ENCODE measurements at regions not wholly inside any gene's neighbourhood (a gene's known extent, or its start where the extent isn't known, plus 50 kb on each side); places are given as distances from the start of the nearest gene placed in this dataset.

- Histone ChIP-seq H3K9me2 (replicated peaks; ENCODE audit: insufficient read depth) (no peaks in the 10 kb centered on the region), H3K27me3 (no peaks in the 10 kb centered on the region), H4K20me1 (ENCODE audit: insufficient read depth, poor library complexity, severe bottlenecking) (no peaks in the 10 kb centered on the region), H2AFZ (no peak overlapping the region), H3K4me1 (ENCODE audit: insufficient read depth) (peaks cover 6% of the 10 kb centered on the region), H3K36me3 (replicated peaks; ENCODE audit: insufficient read depth, low read depth) (no peaks in the 10 kb centered on the region), H3K4me3 (no peak overlapping the region), H3K79me2 (no peaks in the 10 kb centered on the region), H3K4me2 (no peak overlapping the region), H3K9me3 (ENCODE audit: low read depth) (no peaks in the 10 kb centered on the region), H3K27ac (no peak overlapping the region)
- no peak for DNase-seq (ENCODE audit: low spot score)
- WGBS (ENCODE audit: low lambda C conversion rate, missing lambda C conversion rate), result 78% methylated on average over 4 of the region's 4 CpGs
- TF ChIP-seq EZH2phosphoT487 (IDR thresholded peaks at IDR 0.05; ENCODE audit: low read depth, severe bottlenecking, unreplicated experiment), result no peak
- TF ChIP-seq CTCF (IDR thresholded peaks at IDR 0.05; ENCODE audit: poor library complexity), result no peak
- no peak for TF ChIP-seq EZH2 (IDR thresholded peaks at IDR 0.05; ENCODE audit: borderline replicate concordance)
These were observed 277.5 kb downstream of the ETAA1 start for GRCh38 chr2:67674668-67675067.

- Histone ChIP-seq H3K9me2 (replicated peaks; ENCODE audit: insufficient read depth) (no peaks in the 10 kb centered on the region), H3K36me3 (replicated peaks; ENCODE audit: insufficient read depth, low read depth) (no peaks in the 10 kb centered on the region), H2AFZ (no peak overlapping the region), H4K20me1 (ENCODE audit: insufficient read depth, poor library complexity, severe bottlenecking) (no peaks in the 10 kb centered on the region), H3K27ac (no peak overlapping the region), H3K27me3 (no peaks in the 10 kb centered on the region), H3K4me2 (no peak overlapping the region), H3K4me3 (no peak overlapping the region), H3K4me1 (ENCODE audit: insufficient read depth) (no peaks in the 10 kb centered on the region), H3K79me2 (no peaks in the 10 kb centered on the region), H3K9me3 (ENCODE audit: low read depth) (no peaks in the 10 kb centered on the region)
- WGBS (ENCODE audit: low lambda C conversion rate, missing lambda C conversion rate), result 83% methylated on average over 2 of the region's 2 CpGs
- DNase-seq (ENCODE audit: low spot score), result no peak
- TF ChIP-seq EZH2 (IDR thresholded peaks at IDR 0.05; ENCODE audit: borderline replicate concordance), result no peak
- TF ChIP-seq EZH2phosphoT487 (IDR thresholded peaks at IDR 0.05; ENCODE audit: low read depth, severe bottlenecking, unreplicated experiment), result no peak
- no peak for TF ChIP-seq CTCF (IDR thresholded peaks at IDR 0.05; ENCODE audit: poor library complexity)
These were observed 287.9 kb downstream of the ETAA1 start for GRCh38 chr2:67684991-67685390.

DNA sequence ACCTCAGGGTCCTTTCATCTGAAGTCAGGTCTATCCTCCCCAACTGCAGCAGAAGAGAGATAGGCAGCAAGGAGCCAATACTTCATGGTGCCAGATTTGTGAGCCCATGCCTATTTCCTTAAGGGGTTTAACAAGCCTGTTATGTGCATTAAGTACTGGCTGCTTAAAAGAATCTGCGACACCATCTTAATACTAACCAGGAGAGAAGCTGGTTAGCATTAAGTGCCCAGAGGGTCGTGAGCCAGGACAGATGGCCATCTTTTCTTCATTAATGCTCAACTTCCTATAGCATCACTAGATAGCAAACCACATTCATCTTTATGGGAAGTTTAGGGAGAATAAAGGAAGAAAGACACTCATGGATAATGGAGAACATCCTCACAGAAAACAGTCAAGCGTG lies 289.1 kb downstream of the ETAA1 start:
- H3K36me3 ChIP-seq (replicated peaks; ENCODE audit: insufficient read depth, low read depth), result no peaks in the 10 kb centered on the region
- H4K20me1 ChIP-seq (ENCODE audit: insufficient read depth, poor library complexity, severe bottlenecking), result no peaks in the 10 kb centered on the region
- DNase-seq (ENCODE audit: low spot score), result no peak
- no peaks in the 10 kb centered on the region for H3K27me3 ChIP-seq
- no peaks in the 10 kb centered on the region for H3K79me2 ChIP-seq
- H2AFZ ChIP-seq, result no peak overlapping the region
- no peaks in the 10 kb centered on the region for H3K9me3 ChIP-seq (ENCODE audit: low read depth)
- no peak overlapping the region for H3K27ac ChIP-seq
- TF ChIP-seq CTCF (IDR thresholded peaks at IDR 0.05; ENCODE audit: poor library complexity), result no peak
- no peak for TF ChIP-seq EZH2phosphoT487 (IDR thresholded peaks at IDR 0.05; ENCODE audit: low read depth, severe bottlenecking, unreplicated experiment)
- TF ChIP-seq EZH2 (IDR thresholded peaks at IDR 0.05; ENCODE audit: borderline replicate concordance), result no peak
- no peak overlapping the region for H3K4me2 ChIP-seq
- 58% methylated on average over 3 of the region's 3 CpGs for WGBS (ENCODE audit: low lambda C conversion rate, missing lambda C conversion rate)
- no peaks in the 10 kb centered on the region for H3K4me1 ChIP-seq (ENCODE audit: insufficient read depth)
- no peaks in the 10 kb centered on the region for H3K9me2 ChIP-seq (replicated peaks; ENCODE audit: insufficient read depth)
- H3K4me3 ChIP-seq, result no peak overlapping the region

GRCh38 chr2:67689186-67689585 lies 292.1 kb downstream of the ETAA1 start:
- no peak overlapping the region for H3K4me3 ChIP-seq
- no peaks in the 10 kb centered on the region for H3K27me3 ChIP-seq
- H3K27ac ChIP-seq, result no peak overlapping the region
- no peak overlapping the region for H2AFZ ChIP-seq
- no peaks in the 10 kb centered on the region for H3K4me1 ChIP-seq (ENCODE audit: insufficient read depth)
- DNase-seq (ENCODE audit: low spot score), result no peak
- no peaks in the 10 kb centered on the region for H3K79me2 ChIP-seq
- H3K9me3 ChIP-seq (ENCODE audit: low read depth), result no peaks in the 10 kb centered on the region
- no peak for TF ChIP-seq CTCF (IDR thresholded peaks at IDR 0.05; ENCODE audit: poor library complexity)
- no peak for TF ChIP-seq EZH2phosphoT487 (IDR thresholded peaks at IDR 0.05; ENCODE audit: low read depth, severe bottlenecking, unreplicated experiment)
- TF ChIP-seq EZH2 (IDR thresholded peaks at IDR 0.05; ENCODE audit: borderline replicate concordance), result no peak
- no peak overlapping the region for H3K4me2 ChIP-seq
- H4K20me1 ChIP-seq (ENCODE audit: insufficient read depth, poor library complexity, severe bottlenecking), result no peaks in the 10 kb centered on the region
- WGBS (ENCODE audit: low lambda C conversion rate, missing lambda C conversion rate), result 78% methylated on average over 3 of the region's 3 CpGs
- no peaks in the 10 kb centered on the region for H3K9me2 ChIP-seq (replicated peaks; ENCODE audit: insufficient read depth)
- no peaks in the 10 kb centered on the region for H3K36me3 ChIP-seq (replicated peaks; ENCODE audit: insufficient read depth, low read depth)

Measured in hepatocyte (in vitro differentiated cells).